H1 (cell line): ENCODE measurements at regions not wholly inside any gene's neighbourhood (a gene's known extent, or its start where the extent isn't known, plus 50 kb on each side); places are given as distances from the start of the nearest gene placed in this dataset.

Experiments used
- CTCF ChIA-PET: fragments of 300-600 bp; sonication (Branson Sonifier 250); formaldehyde crosslinking; loops from one replicate; lab custom pipeline; 2021; ENCODE audit not compliant: partially characterized antibody; lab: Charles Lee
- POLR2A ChIA-PET: fragments of 300-600 bp; sonication (Branson Sonifier 250); formaldehyde crosslinking; loops from one replicate; lab custom pipeline; 2021; ENCODE audit warnings: inconsistent platforms; ENCODE audit not compliant: partially characterized antibody; lab: Charles Lee
- DNase-seq, 2 experiments: peaks; one replicate each; pipeline versions ENCODE4 v3.0.0 to v3.0.0-alpha.2; 2010 to 2022; ENCODE audit warnings: low spot score in 2 of 2, low read depth in 1 of 2, mixed read lengths in 1 of 2
- FAIRE-seq: peaks from 2 replicates; lab custom pipeline; 2011; peaks lifted over from hg19 to GRCh38; lab: Jason Lieb, UNC
- H2AFZ ChIP-seq: 2 replicates; pipeline ENCODE4 v1.8.1; 2012; ENCODE audit warnings: low read length, inconsistent platforms
- H2AK5ac ChIP-seq: 2 replicates; pipeline ENCODE4 v1.6.1; 2013; ENCODE audit warnings: low read depth, low read length
- H2BK120ac ChIP-seq: replicated peaks from 2 replicates; pipeline ENCODE3; 2013; ENCODE audit warnings: low read depth, low read length, inconsistent platforms
- H2BK12ac ChIP-seq: 2 replicates; pipeline ENCODE4 v1.6.1; 2013; ENCODE audit warnings: low read depth, low read length
- H2BK15ac ChIP-seq: 2 replicates; pipeline ENCODE4 v1.6.1; 2013; ENCODE audit warnings: low read length
- H2BK20ac ChIP-seq: 2 replicates; pipeline ENCODE4 v1.6.1; 2013; ENCODE audit warnings: low read length
- H2BK5ac ChIP-seq: 2 replicates; pipeline ENCODE4 v1.6.1; 2013; ENCODE audit warnings: low read depth, low read length
- H3K14ac ChIP-seq: 2 replicates; pipeline ENCODE4 v1.6.1; 2013; ENCODE audit warnings: inconsistent platforms; ENCODE audit not compliant: insufficient read length
- H3K18ac ChIP-seq: 2 replicates; pipeline ENCODE4 v1.6.1; 2013; ENCODE audit warnings: low read length; ENCODE audit errors: extremely low read depth
- H3K23ac ChIP-seq: 2 replicates; pipeline ENCODE4 v1.6.1; 2013; ENCODE audit warnings: inconsistent platforms; ENCODE audit not compliant: insufficient read length
- H3K23me2 ChIP-seq: 2 replicates; pipeline ENCODE4 v1.6.1; 2013; ENCODE audit warnings: low read depth, low read length
- H3K27ac ChIP-seq: 2 replicates; pipeline ENCODE4 v1.6.1; 2011; ENCODE audit warnings: low read depth, low read length, inconsistent platforms
- H3K27me3 ChIP-seq, 4 experiments: replicated peaks in 1 of 4; 1 replicate in 1 of 4; 2 replicates in 3 of 4; pipeline versions ENCODE4 v1.6.1 to v1.8.1; 2011 to 2013; ENCODE audit warnings: low read length in 3 of 4, mild to moderate bottlenecking in 3 of 4, inconsistent platforms in 2 of 4, mixed read lengths in 2 of 4, moderate library complexity in 1 of 4; ENCODE audit not compliant: control insufficient read depth in 3 of 4, insufficient read depth in 3 of 4; ENCODE audit errors: extremely low read depth in 1 of 4
- H3K36me3 ChIP-seq, 4 experiments: 2 replicates each; pipeline versions ENCODE4 v1.6.1 to v1.8.1; 2011 to 2013; ENCODE audit warnings: mild to moderate bottlenecking in 4 of 4, low read length in 3 of 4, moderate library complexity in 2 of 4, control low read depth in 1 of 4, inconsistent platforms in 1 of 4; ENCODE audit not compliant: insufficient read depth in 4 of 4, control insufficient read depth in 2 of 4
- H3K4ac ChIP-seq: replicated peaks from 2 replicates; pipeline ENCODE3; 2013; ENCODE audit warnings: low read length, low read depth, mixed read lengths, inconsistent platforms; ENCODE audit not compliant: insufficient read length
- H3K4me1 ChIP-seq, 4 experiments: replicated peaks in 1 of 4; 1 replicate in 1 of 4; 2 replicates in 3 of 4; pipeline versions ENCODE4 v1.6.1 to v1.8.1; 2011 to 2013; ENCODE audit warnings: low read length in 3 of 4, inconsistent platforms in 2 of 4, mixed read lengths in 1 of 4; ENCODE audit not compliant: insufficient read depth in 4 of 4, control insufficient read depth in 3 of 4
- H3K4me2 ChIP-seq, 2 experiments: 2 replicates each; pipeline versions ENCODE4 v1.6.1 to v1.8.1; 2011 to 2013; ENCODE audit warnings: low read depth in 2 of 2, low read length in 2 of 2, control low read depth in 1 of 2, inconsistent platforms in 1 of 2, mild to moderate bottlenecking in 1 of 2; ENCODE audit not compliant: insufficient read depth in 1 of 2
- H3K4me3 ChIP-seq, 4 experiments: fragments of 200-600, 300-600 bp in 1 of 4; sonication (generic), shearing (Covaris generic), sonication (Bioruptor Twin) in 1 of 4; 2 replicates each; pipeline versions ENCODE4 v1.5.1 to v1.8.1; 2011 to 2016; ENCODE audit warnings: low read length in 4 of 4, low read depth in 3 of 4, control low read depth in 2 of 4, inconsistent platforms in 2 of 4, mild to moderate bottlenecking in 2 of 4, mixed read lengths in 1 of 4, moderate library complexity in 1 of 4; ENCODE audit not compliant: insufficient read depth in 2 of 4; ENCODE audit errors: extremely low read depth in 1 of 4
- H3K56ac ChIP-seq: replicated peaks from 2 replicates; pipeline ENCODE3; 2013; ENCODE audit warnings: low read depth, mild to moderate bottlenecking, mixed read lengths, low read length, inconsistent platforms; ENCODE audit not compliant: insufficient read length
- H3K79me1 ChIP-seq: 2 replicates; pipeline ENCODE4 v1.6.1; 2013; ENCODE audit warnings: low read depth, low read length, control low read depth
- H3K79me2 ChIP-seq, 2 experiments: 2 replicates each; pipeline versions ENCODE4 v1.6.1 to v1.8.1; 2012 to 2013; ENCODE audit warnings: low read length in 2 of 2, mild to moderate bottlenecking in 2 of 2, inconsistent platforms in 1 of 2; ENCODE audit not compliant: insufficient read depth in 2 of 2, control insufficient read depth in 1 of 2
- H3K9ac ChIP-seq, 4 experiments: replicated peaks in 1 of 4; 1 replicate in 1 of 4; 2 replicates in 3 of 4; pipeline versions ENCODE4 v1.6.1 to v1.8.1; 2011 to 2013; ENCODE audit warnings: low read depth in 3 of 4, low read length in 3 of 4, control low read depth in 2 of 4, mild to moderate bottlenecking in 2 of 4, moderate library complexity in 2 of 4, inconsistent platforms in 1 of 4; ENCODE audit errors: extremely low read depth in 1 of 4
- H3K9me3 ChIP-seq, 2 experiments: 2 replicates each; pipeline versions ENCODE4 v1.6.1 to v1.8.1; 2012 to 2013; ENCODE audit warnings: mild to moderate bottlenecking in 2 of 2, moderate library complexity in 2 of 2, control low read depth in 1 of 2, inconsistent platforms in 1 of 2, low read depth in 1 of 2, low read length in 1 of 2, mixed read lengths in 1 of 2; ENCODE audit not compliant: insufficient read depth in 2 of 2
- H4K20me1 ChIP-seq, 2 experiments: replicated peaks in 1 of 2; 2 replicates each; pipeline versions ENCODE3 to v1.8.1; 2011 to 2013; ENCODE audit warnings: inconsistent platforms in 2 of 2, low read length in 2 of 2, mild to moderate bottlenecking in 1 of 2; ENCODE audit not compliant: insufficient read depth in 2 of 2, control insufficient read depth in 1 of 2
- H4K5ac ChIP-seq: 2 replicates; pipeline ENCODE4 v1.6.1; 2013; ENCODE audit warnings: low read length, low read depth, mixed read lengths, inconsistent platforms; ENCODE audit not compliant: insufficient read length
- H4K8ac ChIP-seq: 2 replicates; pipeline ENCODE4 v1.8.0; 2013; ENCODE audit warnings: mild to moderate bottlenecking, moderate library complexity, low read length, inconsistent platforms; ENCODE audit not compliant: insufficient read depth; ENCODE audit errors: extremely low read depth
- H4K91ac ChIP-seq: replicated peaks from 2 replicates; pipeline ENCODE3; 2013; ENCODE audit warnings: low read length, mixed read lengths, inconsistent platforms; ENCODE audit not compliant: insufficient read length
- BACH1 ChIP-seq: IDR thresholded peaks from 2 replicates; pipeline ENCODE4 v1.6.1; 2012; ENCODE audit warnings: low read length, improper control_type of control experiment
- SIX5 ChIP-seq: IDR thresholded peaks from 2 replicates; pipeline ENCODE4 v1.6.1; 2011; ENCODE audit warnings: mild to moderate bottlenecking, low read depth, low read length
- SP2 ChIP-seq: IDR thresholded peaks from 2 replicates; pipeline ENCODE4 v1.6.1; 2012; ENCODE audit warnings: mild to moderate bottlenecking, low read length, inconsistent platforms
- SP4 ChIP-seq: IDR thresholded peaks from 2 replicates; pipeline ENCODE4 v1.6.1; 2012; ENCODE audit warnings: low read length, inconsistent platforms
- TAF1 ChIP-seq: IDR thresholded peaks from 2 replicates; pipeline ENCODE4 v1.6.1; 2011; ENCODE audit warnings: mild to moderate bottlenecking, low read depth, low read length

- no peak for FAIRE-seq
- H3K79me2 ChIP-seq, result no peaks in the 10 kb centered on the region
- no peaks in the 10 kb centered on the region for H3K36me3 ChIP-seq
- no peak for DNase-seq
- H2BK15ac ChIP-seq, result no peak overlapping the region
- no peak overlapping the region for H2BK20ac ChIP-seq
- no peak overlapping the region for H3K14ac ChIP-seq
- H3K56ac ChIP-seq, result no peak overlapping the region
- H3K4me2 ChIP-seq, result no peak overlapping the region
- H4K8ac ChIP-seq, result no peak overlapping the region
- H4K5ac ChIP-seq, result no peak overlapping the region
- no peaks in the 10 kb centered on the region for H3K9me3 ChIP-seq
- H2BK120ac ChIP-seq, result no peak overlapping the region
- ChIA-PET POLR2A (no interaction called here), CTCF (no interaction called here)
- no peak overlapping the region for H3K9ac ChIP-seq
- no peak overlapping the region for H3K27ac ChIP-seq
- no peak overlapping the region for H3K4ac ChIP-seq
- no peaks in the 10 kb centered on the region for H3K4me1 ChIP-seq
- H3K27me3 ChIP-seq, result no peaks in the 10 kb centered on the region
- H3K4me3 ChIP-seq, result no peak overlapping the region
- H3K23me2 ChIP-seq, result no peaks in the 10 kb centered on the region
- H4K91ac ChIP-seq, result no peak overlapping the region
- H2AFZ ChIP-seq, result no peak overlapping the region
- H3K79me1 ChIP-seq, result no peaks in the 10 kb centered on the region
- no peak overlapping the region for H3K23ac ChIP-seq
- no peak overlapping the region for H2BK5ac ChIP-seq
- H2AK5ac ChIP-seq, result no peak overlapping the region
- no peak overlapping the region for H2BK12ac ChIP-seq
- no peak overlapping the region for H3K18ac ChIP-seq
- H4K20me1 ChIP-seq, result no peaks in the 10 kb centered on the region
- TF ChIP-seq SIX5, result no peak
- no peak for TF ChIP-seq SP2
- no peak for TF ChIP-seq TAF1
- TF ChIP-seq BACH1, result no peak
- no peak for TF ChIP-seq SP4
Observed at GRCh38 chr2:76089683-76090082, 379.0 kb upstream of the GCFC2 start.
